Coronary artery (tissue), 2 donors: ENCODE measurements at regions not wholly inside any gene's neighbourhood (a gene's known extent, or its start where the extent isn't known, plus 50 kb on each side); places are given as distances from the start of the nearest gene placed in this dataset.

Experiments used
- DNase-seq: peaks from one replicate; pipeline ENCODE4 v3.0.0-alpha.2; 2017; ENCODE audit warnings: low spot score
- H3K27ac ChIP-seq, 2 donors: fragments of 200-600 bp; sonication (generic); one replicate each; pipeline ENCODE4 v1.5.1; 2016 to 2019
- H3K4me3 ChIP-seq: fragments of 200-600 bp; sonication (generic); 2 replicates; pipeline ENCODE4 v1.5.1; 2016; ENCODE audit warnings: mild to moderate bottlenecking, moderate library complexity
- CTCF ChIP-seq: fragments of 200-600 bp; sonication (generic); IDR thresholded peaks from one replicate; pipeline ENCODE4 v1.5.1; 2019; ENCODE audit warnings: antibody characterized with exemption

- DNase-seq, result no peak
- TF ChIP-seq CTCF, result no peak
- H3K27ac ChIP-seq, result no peak overlapping the region
- H3K4me3 ChIP-seq, result no peak overlapping the region
Measured at GRCh38 chr6:21891080-21891479, 297.5 kb downstream of the SOX4 start.

GRCh38 chr6:21893793-21894192 lies 300.2 kb downstream of the SOX4 start:
- no peak for DNase-seq
- H3K4me3 ChIP-seq, result no peak overlapping the region
- H3K27ac ChIP-seq, result no peak overlapping the region
- no peak for TF ChIP-seq CTCF

- Histone ChIP-seq H3K27ac (no peak overlapping the region), H3K4me3 (no peak overlapping the region)
- no peak for DNase-seq
- no peak for TF ChIP-seq CTCF
Measured at GRCh38 chr6:21895555-21895954, 302.0 kb downstream of the SOX4 start.

- TF ChIP-seq CTCF, result no peak
- no peak overlapping the region for H3K27ac ChIP-seq
- H3K4me3 ChIP-seq, result no peak overlapping the region
- no peak for DNase-seq
Measured at GRCh38 chr6:21898107-21898796, 304.7 kb downstream of the SOX4 start.

- no peak for TF ChIP-seq CTCF
- Histone ChIP-seq H3K4me3 (no peak overlapping the region), H3K27ac (no peak overlapping the region)
- DNase-seq, result no peak
Measured at GRCh38 chr6:21899708-21900107, 306.2 kb downstream of the SOX4 start.

GRCh38 chr6:21900730-21901129 lies 307.2 kb downstream of the SOX4 start:
- TF ChIP-seq CTCF, result no peak
- H3K4me3 ChIP-seq, result no peak overlapping the region
- no peak for DNase-seq
- no peak overlapping the region for H3K27ac ChIP-seq

- Histone ChIP-seq H3K4me3 (no peak overlapping the region), H3K27ac (no peak overlapping the region)
- no peak for DNase-seq
- no peak for TF ChIP-seq CTCF
Measured at GRCh38 chr6:21902628-21903169, 309.1 kb downstream of the SOX4 start.
